ENCODE measurements at regions not wholly inside any gene's neighbourhood (a gene's known extent, or its start where the extent isn't known, plus 50 kb on each side); places are given as distances from the start of the nearest gene placed in this dataset.
"Not testable (repeated sequence)": the region's sequence is repeated elsewhere in the genome, so short reads cannot be mapped to it uniquely, and the experiment has no call there.

GRCh38 chr2:145749556-145749955 is 1229.6 kb upstream of the ZEB2 start:
- Histone ChIP-seq H3K27me3 (ENCODE audit: control insufficient read depth in 1 of 2, insufficient read depth in 2 of 2, low read length in 2 of 2) (no peaks in the 10 kb centered on the region), H3K4me1 (ENCODE audit: insufficient read depth, low read length) (no peaks in the 10 kb centered on the region), H3K9me3 (ENCODE audit: control insufficient read depth in 1 of 2, insufficient read depth in 1 of 2, low read length in 2 of 2) (no peaks in the 10 kb centered on the region), H3K4me3 (ENCODE audit: low read length) (no peak overlapping the region), H3K36me3 (ENCODE audit: insufficient read depth, low read length) (no peaks in the 10 kb centered on the region), H3K27ac (ENCODE audit: low read depth in 1 of 2, low read length in 2 of 2) (no peak overlapping the region)
- POLR2A ChIA-PET = no interaction called here
- Mint-ChIP-seq H3K27ac (no peak overlapping the region), H3K36me3 (ENCODE audit: low read depth) (no peaks in the 10 kb centered on the region), H3K9me3 (no peaks in the 10 kb centered on the region), H3K4me3 (no peak overlapping the region), H3K4me1 (ENCODE audit: low read depth) (no peaks in the 10 kb centered on the region), H3K27me3 (no peaks in the 10 kb centered on the region)
- TF ChIP-seq CTCF (IDR thresholded peaks at IDR 0.05) = no peak
- DNase-seq (no peak), ATAC-seq (ENCODE audit: poor library complexity) (no peak)
- CTCF ChIA-PET = no interaction called here
- intact Hi-C loops (cut with DNase I, micrococcal nuclease) = no loop called here

GRCh38 chr2:145748927-145749326 is 1229.0 kb upstream of the ZEB2 start:
- H3K4me3 ChIP-seq (ENCODE audit: low read length) = no peak overlapping the region
- no peak for TF ChIP-seq CTCF (IDR thresholded peaks at IDR 0.05)
- H3K4me1 ChIP-seq (ENCODE audit: insufficient read depth, low read length) = no peaks in the 10 kb centered on the region
- H3K27ac Mint-ChIP-seq = no peak overlapping the region
- no peak overlapping the region for H3K4me3 Mint-ChIP-seq
- no peaks in the 10 kb centered on the region for H3K27me3 Mint-ChIP-seq
- no peaks in the 10 kb centered on the region for H3K9me3 ChIP-seq (ENCODE audit: control insufficient read depth in 1 of 2, insufficient read depth in 1 of 2, low read length in 2 of 2)
- H3K36me3 Mint-ChIP-seq (ENCODE audit: low read depth) = no peaks in the 10 kb centered on the region
- H3K4me1 Mint-ChIP-seq (ENCODE audit: low read depth) = no peaks in the 10 kb centered on the region
- H3K27ac ChIP-seq (ENCODE audit: low read depth in 1 of 2, low read length in 2 of 2) = no peak overlapping the region
- no peaks in the 10 kb centered on the region for H3K9me3 Mint-ChIP-seq
- POLR2A ChIA-PET = no interaction called here
- DNase-seq (no peak), ATAC-seq (ENCODE audit: poor library complexity) (no peak)
- H3K27me3 ChIP-seq (ENCODE audit: control insufficient read depth in 1 of 2, insufficient read depth in 2 of 2, low read length in 2 of 2) = no peaks in the 10 kb centered on the region
- CTCF ChIA-PET = no interaction called here
- intact Hi-C loops (cut with DNase I, micrococcal nuclease) = no loop called here
- H3K36me3 ChIP-seq (ENCODE audit: insufficient read depth, low read length) = no peaks in the 10 kb centered on the region

DNA sequence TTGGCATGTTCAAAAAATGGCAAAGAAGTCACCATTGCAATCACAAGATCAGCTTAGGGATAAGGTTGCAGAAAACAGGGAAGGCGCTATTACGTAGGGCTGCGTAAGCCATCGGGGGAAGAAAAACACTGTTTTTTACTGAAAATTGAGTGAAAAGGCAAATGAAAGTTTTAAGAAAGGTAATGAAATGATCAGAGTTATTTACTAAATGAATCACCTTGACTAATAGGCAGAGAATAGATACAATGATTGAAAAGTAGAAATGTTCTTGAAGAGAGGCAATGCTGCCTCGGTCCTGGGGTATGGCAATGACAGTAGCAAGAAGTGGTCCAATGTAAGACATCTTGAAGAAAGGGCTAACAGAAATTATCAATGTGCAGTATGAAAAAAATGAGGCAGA is 1227.8 kb upstream of the ZEB2 start:
- no peak for ATAC-seq (ENCODE audit: poor library complexity)
- H3K27me3 Mint-ChIP-seq = no peaks in the 10 kb centered on the region
- Histone ChIP-seq H3K4me3 (ENCODE audit: low read length) (no peak overlapping the region), H3K9me3 (ENCODE audit: control insufficient read depth in 1 of 2, insufficient read depth in 1 of 2, low read length in 2 of 2) (no peaks in the 10 kb centered on the region), H3K27me3 (ENCODE audit: control insufficient read depth in 1 of 2, insufficient read depth in 2 of 2, low read length in 2 of 2) (no peaks in the 10 kb centered on the region), H3K36me3 (ENCODE audit: insufficient read depth, low read length) (no peaks in the 10 kb centered on the region), H3K4me1 (ENCODE audit: insufficient read depth, low read length) (no peaks in the 10 kb centered on the region), H3K27ac (ENCODE audit: low read depth in 1 of 2, low read length in 2 of 2) (no peak overlapping the region)
- no peak overlapping the region for H3K4me3 Mint-ChIP-seq
- TF ChIP-seq CTCF (IDR thresholded peaks at IDR 0.05) = no peak
- DNase-seq = no peak
- H3K4me1 Mint-ChIP-seq (ENCODE audit: low read depth) = no peaks in the 10 kb centered on the region
- intact Hi-C loops (cut with DNase I, micrococcal nuclease) = no loop called here
- no peak overlapping the region for H3K27ac Mint-ChIP-seq
- no peaks in the 10 kb centered on the region for H3K36me3 Mint-ChIP-seq (ENCODE audit: low read depth)
- POLR2A ChIA-PET = no interaction called here
- no peaks in the 10 kb centered on the region for H3K9me3 Mint-ChIP-seq
- CTCF ChIA-PET = no interaction called here

GRCh38 chr2:145745387-145745721 is 1225.4 kb upstream of the ZEB2 start:
- DNase-seq; H3K27me3 ChIP-seq (ENCODE audit: control insufficient read depth in 1 of 2, insufficient read depth in 2 of 2, low read length in 2 of 2); H3K36me3 ChIP-seq (ENCODE audit: insufficient read depth, low read length); H3K9me3 Mint-ChIP-seq; H3K27me3 Mint-ChIP-seq; H3K27ac ChIP-seq (ENCODE audit: low read depth in 1 of 2, low read length in 2 of 2); H3K4me1 ChIP-seq (ENCODE audit: insufficient read depth, low read length); POLR2A ChIA-PET; H3K27ac Mint-ChIP-seq; ATAC-seq (ENCODE audit: poor library complexity); H3K36me3 Mint-ChIP-seq (ENCODE audit: low read depth); H3K4me3 Mint-ChIP-seq; intact Hi-C loops (cut with DNase I, micrococcal nuclease); H3K4me1 Mint-ChIP-seq (ENCODE audit: low read depth); H3K4me3 ChIP-seq (ENCODE audit: low read length); H3K9me3 ChIP-seq (ENCODE audit: control insufficient read depth in 1 of 2, insufficient read depth in 1 of 2, low read length in 2 of 2); CTCF ChIA-PET: not testable (repeated sequence)
